ENCODE measurements at regions not wholly inside any gene's neighbourhood (a gene's known extent, or its start where the extent isn't known, plus 50 kb on each side); places are given as distances from the start of the nearest gene placed in this dataset.

DNA sequence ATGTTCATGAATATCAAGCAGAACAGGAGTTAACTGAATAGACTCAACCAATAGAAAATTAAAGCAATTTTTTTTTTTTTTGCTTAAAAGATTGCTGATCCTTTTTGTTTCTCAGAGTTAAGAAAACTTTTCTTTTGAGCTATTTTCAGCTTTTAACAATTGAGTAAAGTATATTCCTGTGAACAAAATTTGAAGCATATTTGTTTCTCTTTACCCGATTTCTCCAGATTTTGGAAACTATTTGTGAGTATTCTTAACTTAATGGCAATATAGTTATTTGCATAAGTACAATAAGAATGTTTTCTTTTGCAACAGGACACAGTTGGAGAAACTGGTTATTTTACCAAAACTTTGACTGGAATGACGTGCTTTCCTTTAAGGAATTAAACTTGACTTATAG lies 53.4 kb upstream of the C15orf39 start:
- BruUV-seq (replicated peaks): no TSS peak
- intact Hi-C loops (cut with micrococcal nuclease): no loop called here
- Histone ChIP-seq H3K4me3 (ENCODE audit: low read length) (no peak overlapping the region), H3K79me2 (ENCODE audit: low read length) (no peaks in the 10 kb centered on the region), H3K36me3 (ENCODE audit: low read depth, low read length) (no peaks in the 10 kb centered on the region), H4K20me1 (ENCODE audit: low read length) (no peaks in the 10 kb centered on the region), H3K4me2 (ENCODE audit: low read length) (no peak overlapping the region), H3K9me3 (ENCODE audit: low read length) (no peaks in the 10 kb centered on the region), H3K9me2 (replicated peaks; ENCODE audit: low read length) (no peaks in the 10 kb centered on the region), H3K27ac (ENCODE audit: low read length) (no peak overlapping the region), H3K27me3 (ENCODE audit: low read length) (no peaks in the 10 kb centered on the region), H3K4me1 (ENCODE audit: insufficient read depth, low read length) (peaks cover 26% of the 10 kb centered on the region), H3F3A (ENCODE audit: low read length, unreplicated experiment) (peaks cover 5% of the 10 kb centered on the region), H2AFZ (ENCODE audit: low read length) (no peak overlapping the region), H3K9ac (ENCODE audit: low read length) (no peak overlapping the region)
- TF ChIP-seq, protein P1, sequence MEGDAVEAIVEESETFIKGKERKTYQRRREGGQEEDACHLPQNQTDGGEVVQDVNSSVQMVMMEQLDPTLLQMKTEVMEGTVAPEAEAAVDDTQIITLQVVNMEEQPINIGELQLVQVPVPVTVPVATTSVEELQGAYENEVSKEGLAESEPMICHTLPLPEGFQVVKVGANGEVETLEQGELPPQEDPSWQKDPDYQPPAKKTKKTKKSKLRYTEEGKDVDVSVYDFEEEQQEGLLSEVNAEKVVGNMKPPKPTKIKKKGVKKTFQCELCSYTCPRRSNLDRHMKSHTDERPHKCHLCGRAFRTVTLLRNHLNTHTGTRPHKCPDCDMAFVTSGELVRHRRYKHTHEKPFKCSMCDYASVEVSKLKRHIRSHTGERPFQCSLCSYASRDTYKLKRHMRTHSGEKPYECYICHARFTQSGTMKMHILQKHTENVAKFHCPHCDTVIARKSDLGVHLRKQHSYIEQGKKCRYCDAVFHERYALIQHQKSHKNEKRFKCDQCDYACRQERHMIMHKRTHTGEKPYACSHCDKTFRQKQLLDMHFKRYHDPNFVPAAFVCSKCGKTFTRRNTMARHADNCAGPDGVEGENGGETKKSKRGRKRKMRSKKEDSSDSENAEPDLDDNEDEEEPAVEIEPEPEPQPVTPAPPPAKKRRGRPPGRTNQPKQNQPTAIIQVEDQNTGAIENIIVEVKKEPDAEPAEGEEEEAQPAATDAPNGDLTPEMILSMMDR (conservative IDR thresholded peaks at IDR 0.05; ENCODE audit: low read depth, low read length): no peak
- TF ChIP-seq EZH2 (IDR thresholded peaks at IDR 0.05; ENCODE audit: low read length, unreplicated experiment) (no peak), EZH2phosphoT487 (IDR thresholded peaks at IDR 0.05; ENCODE audit: borderline replicate concordance, low read length) (no peak)
- ATAC-seq (no peak), DNase-seq (no peak)
- ChIA-PET CTCF (no interaction called here), POLR2A (ENCODE audit: unreplicated experiment) (no interaction called here)

DNA sequence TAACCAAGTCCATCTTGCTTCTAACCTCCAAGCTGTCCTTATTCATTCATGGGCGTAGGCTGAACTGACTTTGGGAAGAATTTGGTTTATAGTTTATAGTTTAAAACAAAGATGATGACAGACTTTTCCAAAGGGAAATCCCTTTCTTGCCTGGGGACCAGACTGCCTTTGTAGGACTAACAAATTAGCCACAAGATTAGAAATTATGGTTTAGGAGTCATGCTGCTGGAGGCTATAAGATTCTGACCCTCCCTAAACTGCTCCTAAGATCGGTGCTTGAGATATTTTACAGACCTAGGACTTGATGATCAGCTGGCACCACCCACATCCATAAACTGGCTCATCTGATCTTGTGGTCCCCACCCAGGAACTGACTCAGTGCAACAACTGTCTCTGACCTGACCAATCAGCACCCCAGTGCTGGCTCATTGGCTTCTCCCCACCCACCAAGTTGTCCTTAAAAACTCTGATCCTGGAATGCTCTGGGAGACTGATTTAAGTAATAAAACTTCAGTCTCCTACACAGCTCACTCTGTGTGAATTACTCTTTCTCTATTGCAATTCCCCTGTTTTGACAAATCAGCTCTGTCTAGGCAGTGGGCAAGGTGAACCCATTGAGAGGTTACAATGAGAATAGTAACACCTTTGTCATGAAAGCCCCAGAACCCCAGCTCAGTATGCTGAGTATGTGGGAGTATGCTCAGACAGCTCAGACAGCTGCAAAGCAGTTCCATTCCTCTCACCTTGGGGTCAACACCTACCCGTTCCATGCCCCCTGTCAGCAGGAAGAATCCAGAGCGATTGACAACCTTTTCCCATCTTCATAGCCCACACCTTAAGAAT lies 51.6 kb upstream of the C15orf39 start:
- Histone ChIP-seq H3F3A (ENCODE audit: low read length, unreplicated experiment) (peaks cover 5% of the 10 kb centered on the region), H3K36me3 (ENCODE audit: low read depth, low read length) (no peaks in the 10 kb centered on the region), H3K9ac (ENCODE audit: low read length) (peak overlapping the region; percentile 53), H4K20me1 (ENCODE audit: low read length) (no peaks in the 10 kb centered on the region), H3K4me3 (ENCODE audit: low read length) (no peak overlapping the region), H3K9me3 (ENCODE audit: low read length) (no peaks in the 10 kb centered on the region), H3K27me3 (ENCODE audit: low read length) (no peaks in the 10 kb centered on the region), H3K27ac (ENCODE audit: low read length) (peak overlapping the region; percentile 92), H2AFZ (ENCODE audit: low read length) (no peak overlapping the region), H3K4me1 (ENCODE audit: insufficient read depth, low read length) (peaks cover 21% of the 10 kb centered on the region), H3K9me2 (replicated peaks; ENCODE audit: low read length) (no peaks in the 10 kb centered on the region), H3K79me2 (ENCODE audit: low read length) (no peaks in the 10 kb centered on the region), H3K4me2 (ENCODE audit: low read length) (peak overlapping the region; percentile 65)
- ATAC-seq (peak; percentile 86), DNase-seq (peak; percentile 96)
- TF ChIP-seq, protein P1 (conservative IDR thresholded peaks at IDR 0.05; ENCODE audit: low read depth, low read length): no peak
- TF ChIP-seq EZH2phosphoT487 (IDR thresholded peaks at IDR 0.05; ENCODE audit: borderline replicate concordance, low read length) (no peak), EZH2 (IDR thresholded peaks at IDR 0.05; ENCODE audit: low read length, unreplicated experiment) (no peak)
- intact Hi-C loops (cut with micrococcal nuclease): no loop called here
- POLR2A ChIA-PET (ENCODE audit: unreplicated experiment): interaction anchor here (0.6 kb wide), 2 partner anchors 42 to 593 kb away, joined by 3 to 9 read pairs; no protein-coding TSS in a partner anchor
- BruUV-seq (replicated peaks): TSS peak; percentile 86
- CTCF ChIA-PET: no interaction called here
